ELF-1 (cell line): ENCODE measurements at regions not wholly inside any gene's neighbourhood (a gene's known extent, or its start where the extent isn't known, plus 50 kb on each side); places are given as distances from the start of the nearest gene placed in this dataset.
A peak's percentile ranks its signal among the peaks of the same experiment; 100 is the strongest.

Experiments
- DNase-seq: peaks from one replicate; pipeline ENCODE4 v3.0.0-alpha.2; 2016; ENCODE audit warnings: low read depth, low spot score

DNA sequence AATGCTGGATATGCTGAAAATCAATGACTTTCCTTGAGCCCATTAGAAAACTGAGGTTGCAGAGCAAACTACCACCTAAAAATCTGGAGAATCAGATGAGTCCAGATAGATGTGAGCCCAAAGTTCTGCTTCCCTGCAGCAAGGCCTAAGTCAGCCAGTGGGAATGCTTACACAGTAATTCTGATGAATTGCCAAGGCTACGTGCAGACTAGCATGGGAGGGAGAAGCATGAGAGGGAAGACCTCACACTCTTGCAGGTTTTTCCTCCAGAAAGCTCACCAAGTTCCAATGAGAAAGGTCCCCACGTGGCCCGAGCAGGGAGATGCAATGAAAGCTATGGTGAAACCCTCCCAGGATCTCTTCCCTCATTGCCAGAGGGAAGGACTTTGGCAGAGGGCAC lies 104.8 kb upstream of the SIRPA start:
- no peak for DNase-seq

DNA sequence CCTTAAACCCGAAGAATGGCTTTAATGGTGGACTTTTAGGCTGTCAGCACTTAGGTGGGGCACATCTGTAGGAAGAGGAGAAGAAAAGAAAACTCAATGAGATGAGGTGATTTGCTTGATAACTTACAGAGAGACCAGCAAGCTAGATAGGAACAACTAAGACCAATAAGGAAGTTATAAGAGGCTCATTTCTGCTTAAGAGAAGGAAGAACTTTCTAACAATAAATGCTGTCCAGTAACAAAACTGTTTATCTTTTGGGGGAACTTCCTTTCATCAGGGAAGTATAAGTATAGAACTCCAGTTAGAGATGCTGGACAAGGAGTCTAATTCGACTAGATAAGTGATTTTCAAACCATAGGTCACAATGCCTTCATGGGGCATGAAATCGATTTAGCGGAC lies 107.2 kb upstream of the SIRPA start:
- no peak for DNase-seq

DNA sequence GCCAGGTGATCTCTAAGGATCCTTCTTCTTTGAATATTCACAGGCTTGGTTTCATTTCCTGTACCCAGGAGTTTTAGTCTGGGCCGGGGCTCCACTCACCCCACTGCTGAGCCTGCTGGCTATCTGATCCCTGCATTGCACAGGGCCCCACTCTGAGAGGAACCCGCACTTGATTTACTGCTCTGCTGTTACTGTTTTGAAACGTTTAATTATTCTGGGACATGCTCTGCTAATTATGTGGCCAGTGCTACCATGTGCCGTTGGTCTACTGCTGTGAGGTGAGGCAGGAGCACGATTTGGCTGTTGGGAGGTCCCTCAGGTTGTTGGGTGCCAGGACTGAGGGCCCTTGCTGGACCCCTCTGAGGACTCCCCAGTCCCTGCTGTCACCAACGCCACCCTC lies 108.7 kb upstream of the SIRPA start:
- DNase-seq, result no peak

DNA sequence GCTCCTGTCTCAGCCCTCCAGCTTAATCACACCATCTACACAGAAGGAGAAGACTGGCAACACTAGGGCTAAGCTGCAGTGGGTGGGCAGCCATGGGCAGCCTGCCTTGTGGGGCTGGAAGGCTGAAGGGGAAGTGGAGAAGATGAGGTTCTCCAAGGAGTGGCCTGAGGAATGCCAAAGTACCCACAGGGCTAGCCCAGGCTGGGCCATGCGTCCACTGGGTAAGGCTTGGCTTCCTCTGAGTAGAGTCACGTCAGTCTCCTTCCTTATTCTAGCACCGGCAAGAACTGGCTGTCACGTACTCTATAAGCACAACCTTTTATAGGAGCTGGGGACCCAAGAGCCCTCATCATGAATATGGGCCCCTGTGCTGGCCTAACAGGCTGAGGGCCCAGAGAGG lies 110.6 kb upstream of the SIRPA start:
- no peak for DNase-seq

GRCh38 chr20:1783245-1783644 lies 112.0 kb upstream of the SIRPA start:
- no peak for DNase-seq

GRCh38 chr20:1782181-1782580 lies 113.0 kb upstream of the SIRPA start:
- DNase-seq, result no peak

GRCh38 chr20:1779567-1779966 lies 115.6 kb upstream of the SIRPA start:
- no peak for DNase-seq

- DNase-seq, result peak; percentile 11
Measured at GRCh38 chr20:1778338-1778737, 116.9 kb upstream of the SIRPA start.

GRCh38 chr20:1777476-1777820 lies 117.8 kb upstream of the SIRPA start:
- no peak for DNase-seq

GRCh38 chr20:1776681-1777475 lies 118.3 kb upstream of the SIRPA start:
- peak; percentile 93 for DNase-seq

DNA sequence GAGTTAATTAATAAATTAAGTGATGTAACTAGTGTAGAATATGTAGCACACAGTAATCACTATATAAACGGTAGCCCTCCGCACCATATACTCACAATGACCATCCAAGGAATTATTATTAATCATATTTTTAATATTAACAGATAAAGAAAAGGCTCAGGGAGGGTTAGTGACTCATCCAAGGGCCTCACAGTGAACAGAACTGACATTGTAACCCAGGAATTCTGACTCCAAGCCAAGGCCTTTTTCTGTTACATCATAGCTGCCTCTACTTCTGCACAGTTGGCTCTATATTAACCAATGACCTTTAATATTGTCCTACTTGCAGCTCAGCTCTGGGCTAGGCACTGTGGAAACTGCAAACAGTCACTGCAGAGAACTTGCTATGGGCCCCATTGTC lies 117.5 kb upstream of the SIRPG start:
- DNase-seq, result no peak

DNA sequence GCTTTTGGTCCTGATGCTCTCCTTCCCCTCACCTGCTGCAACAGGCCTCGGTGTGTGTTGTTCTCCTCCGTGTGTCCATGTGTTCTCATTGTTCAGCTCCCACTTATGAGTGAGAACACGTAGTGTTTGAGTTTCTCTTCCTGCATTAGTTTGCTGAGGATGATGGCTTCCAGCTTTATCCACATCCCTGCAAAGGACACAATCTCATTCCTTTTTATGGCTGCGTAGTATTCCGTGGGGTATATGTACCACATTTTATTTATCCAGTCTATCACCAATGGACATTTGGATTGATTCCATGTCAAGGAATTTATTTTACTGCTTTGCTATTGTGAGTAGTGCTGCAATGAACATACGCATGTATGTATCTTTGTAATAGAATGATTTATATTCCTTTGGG lies 116.9 kb upstream of the SIRPG start:
- DNase-seq, result no peak

- DNase-seq, result no peak
Measured at GRCh38 chr20:1773816-1774215, 116.2 kb upstream of the SIRPG start.

DNA sequence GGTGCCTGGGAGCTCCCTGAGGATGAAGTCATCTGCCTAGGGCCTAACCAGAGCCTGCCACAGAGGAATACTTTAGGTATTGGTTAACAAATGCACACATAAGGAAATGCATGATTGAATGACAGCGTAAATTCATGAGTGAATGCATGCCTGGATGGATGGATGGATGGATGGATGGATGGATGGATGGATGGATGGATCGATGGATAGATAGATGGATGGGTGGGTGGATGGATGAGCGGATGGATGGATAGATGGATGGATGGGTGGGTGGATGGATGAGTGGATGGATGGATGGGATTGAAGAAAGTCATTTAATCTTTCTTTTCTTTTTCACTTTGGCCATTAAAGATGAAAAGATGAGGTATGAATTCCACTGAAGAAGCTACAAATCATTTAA lies 111.9 kb upstream of the SIRPG start:
- no peak for DNase-seq

GRCh38 chr20:1766731-1767130 lies 109.2 kb upstream of the SIRPG start:
- DNase-seq, result no peak

DNA sequence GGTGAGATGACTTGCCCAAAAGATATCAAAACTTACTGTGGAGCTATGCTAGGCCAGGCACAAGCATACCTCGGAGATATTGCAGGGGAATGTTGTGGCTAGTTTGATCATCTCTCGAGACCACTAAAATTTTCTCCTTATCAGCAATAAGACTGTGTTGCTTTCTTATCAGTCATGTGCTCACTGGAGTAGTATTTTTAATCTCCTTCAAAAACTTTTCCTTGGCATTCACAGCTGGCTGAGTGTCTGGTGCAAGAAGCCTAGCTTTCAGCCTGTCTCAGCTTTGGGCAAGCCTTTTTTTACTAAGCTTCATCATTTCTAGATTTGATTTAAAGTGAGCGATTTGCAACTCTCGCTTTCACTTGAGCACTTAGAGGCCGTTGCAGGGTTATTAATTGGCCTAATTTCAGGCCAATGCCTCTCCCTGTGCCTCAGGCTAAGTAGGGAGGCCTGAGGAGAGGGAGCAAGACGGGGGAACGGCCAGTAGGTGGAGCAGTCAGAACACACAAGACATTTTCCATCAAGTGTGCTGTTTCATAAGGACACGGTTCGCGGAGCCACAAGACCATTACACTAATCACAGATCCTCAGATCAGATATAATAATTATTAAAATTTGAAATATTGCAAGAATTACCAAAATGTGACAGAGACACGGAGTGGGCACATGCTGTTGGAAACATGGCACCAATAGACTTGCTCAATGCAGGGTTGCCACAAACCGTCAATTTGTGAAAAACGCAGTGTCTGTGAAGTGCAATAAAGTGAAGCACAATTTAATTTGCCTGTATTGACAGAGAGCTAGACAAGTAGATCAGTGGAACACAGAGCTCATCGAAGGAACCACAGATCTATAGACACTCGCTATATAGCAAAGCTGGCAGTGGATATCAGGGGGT lies 106.8 kb upstream of the SIRPG start:
- peak; percentile 86 for DNase-seq

GRCh38 chr20:1761598-1761997 lies 104.0 kb upstream of the SIRPG start:
- no peak for DNase-seq

- no peak for DNase-seq
Measured at GRCh38 chr20:1761116-1761515, 103.5 kb upstream of the SIRPG start.

- no peak for DNase-seq
Measured at GRCh38 chr20:1758765-1759164, 101.2 kb upstream of the SIRPG start.

GRCh38 chr20:1757606-1758512 lies 100.3 kb upstream of the SIRPG start:
- no peak for DNase-seq

DNA sequence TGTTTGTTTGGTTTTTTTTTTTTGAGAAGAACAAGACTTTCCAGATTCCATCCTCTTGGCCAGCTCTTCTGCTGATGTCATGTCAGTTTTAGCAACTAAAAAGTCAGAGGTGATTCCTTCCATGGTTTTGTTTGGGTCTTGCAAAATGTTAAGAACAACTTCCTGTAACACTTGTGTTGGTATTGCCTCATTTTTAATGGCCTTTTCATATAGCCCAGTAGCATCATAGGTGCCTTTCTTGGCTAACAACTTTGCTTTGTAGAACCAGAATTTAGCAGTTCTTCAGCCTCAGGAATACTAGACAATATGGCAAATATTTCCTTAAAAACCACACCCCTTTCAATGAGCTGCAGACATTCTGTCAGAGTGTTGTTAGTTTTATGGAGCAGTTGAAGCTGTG lies 99.5 kb upstream of the SIRPG start:
- no peak for DNase-seq

DNA sequence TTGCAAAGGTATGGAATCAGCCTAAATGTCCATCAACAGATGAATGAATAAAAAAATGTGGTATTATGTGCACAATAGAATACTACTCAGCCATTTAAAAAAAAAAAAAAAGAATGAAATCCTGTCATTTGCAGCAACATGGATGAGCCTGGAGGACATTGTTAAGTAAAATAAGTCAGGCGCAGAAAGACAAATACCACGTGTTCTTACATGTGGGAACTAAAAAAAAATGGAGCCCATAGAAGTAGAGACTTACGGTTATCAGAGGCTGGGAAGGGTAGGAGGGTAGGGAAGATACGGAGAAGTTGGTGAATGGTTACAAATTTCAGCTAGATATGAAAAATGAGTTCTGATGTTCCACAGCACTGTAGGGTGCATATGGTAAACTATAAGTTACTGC lies 97.2 kb upstream of the SIRPG start:
- DNase-seq, result no peak
